Calu3 (cell line): ENCODE measurements at regions not wholly inside any gene's neighbourhood (a gene's known extent, or its start where the extent isn't known, plus 50 kb on each side); places are given as distances from the start of the nearest gene placed in this dataset.

ENCODE experiments used
- BruUV-seq: library from RNA; stranded (reverse); fragments of 400-500 nt; replicated peaks from 2 replicates; lab custom pipeline; 2021; lab: Mats Ljungman, UMichigan
- CTCF ChIA-PET: fragments of 300-600 bp; sonication (Branson Sonifier 250); formaldehyde crosslinking; loops from one replicate; lab custom pipeline; 2022; ENCODE audit warnings: antibody characterized with exemption; lab: Charles Lee
- DNase-seq: peaks from one replicate; pipeline ENCODE4 v3.0.0; 2022
- H3K27ac Mint-ChIP-seq: one replicate; pipeline ENCODE4 v1.8.0; 2022; ENCODE audit warnings: mixed read lengths; ENCODE audit not compliant: unreplicated experiment
- H3K27me3 Mint-ChIP-seq: one replicate; pipeline ENCODE4 v1.8.0; 2022; ENCODE audit warnings: mixed read lengths; ENCODE audit not compliant: unreplicated experiment
- H3K36me3 Mint-ChIP-seq: one replicate; pipeline ENCODE4 v1.8.0; 2022; ENCODE audit warnings: mild to moderate bottlenecking, moderate library complexity, mixed read lengths; ENCODE audit not compliant: insufficient read depth, unreplicated experiment
- H3K4me1 Mint-ChIP-seq: one replicate; pipeline ENCODE4 v1.8.0; 2022; ENCODE audit warnings: mild to moderate bottlenecking, low read depth, mixed read lengths; ENCODE audit not compliant: unreplicated experiment
- H3K4me3 Mint-ChIP-seq: one replicate; pipeline ENCODE4 v1.8.0; 2022; ENCODE audit warnings: mild to moderate bottlenecking, low read depth, moderate library complexity, mixed read lengths; ENCODE audit not compliant: unreplicated experiment
- H3K9me3 Mint-ChIP-seq: one replicate; pipeline ENCODE4 v1.8.0; 2022; ENCODE audit warnings: low read depth, mixed read lengths; ENCODE audit not compliant: unreplicated experiment
- CTCF ChIP-seq: fragments of 200-600 bp; IDR thresholded peaks from one replicate; pipeline ENCODE4 v1.8.0; 2022; ENCODE audit warnings: antibody characterized with exemption; ENCODE audit not compliant: unreplicated experiment
- intact Hi-C: fragments of 100-400 bp; cut with micrococcal nuclease; formaldehyde crosslinking; loops from one replicate; pipeline ENCODE4 v1.10.0; 2022; ENCODE audit not compliant: unreplicated experiment

GRCh38 chr11:112499881-112500204 lies 239.2 kb upstream of the PLET1 start:
- Mint-ChIP-seq H3K36me3 (no peaks in the 10 kb centered on the region), H3K27me3 (peaks cover 19% of the 10 kb centered on the region), H3K4me1 (no peaks in the 10 kb centered on the region), H3K9me3 (no peaks in the 10 kb centered on the region), H3K4me3 (no peak overlapping the region), H3K27ac (no peak overlapping the region)
- TF ChIP-seq CTCF, result no peak
- intact Hi-C loops, result no loop called here
- CTCF ChIA-PET, result no interaction called here
- BruUV-seq, result no TSS peak
- no peak for DNase-seq

GRCh38 chr11:112503410-112503809 lies 242.8 kb upstream of the PLET1 start:
- intact Hi-C loops, result no loop called here
- no peak for TF ChIP-seq CTCF
- Mint-ChIP-seq H3K27me3 (peaks cover 46% of the 10 kb centered on the region), H3K9me3 (no peaks in the 10 kb centered on the region), H3K4me1 (no peaks in the 10 kb centered on the region), H3K36me3 (no peaks in the 10 kb centered on the region), H3K27ac (no peak overlapping the region), H3K4me3 (no peak overlapping the region)
- no peak for DNase-seq
- CTCF ChIA-PET, result no interaction called here
- no TSS peak for BruUV-seq

- H3K27me3 Mint-ChIP-seq, result peaks cover 52% of the 10 kb centered on the region
Observed at GRCh38 chr11:112504056-112504455, 243.4 kb upstream of the PLET1 start.

GRCh38 chr11:112506852-112507251 lies 246.2 kb upstream of the PLET1 start:
- no peaks in the 10 kb centered on the region for H3K36me3 Mint-ChIP-seq
- no peak for TF ChIP-seq CTCF
- H3K9me3 Mint-ChIP-seq, result no peaks in the 10 kb centered on the region
- CTCF ChIA-PET, result no interaction called here
- H3K4me3 Mint-ChIP-seq, result no peak overlapping the region
- no peaks in the 10 kb centered on the region for H3K4me1 Mint-ChIP-seq
- no TSS peak for BruUV-seq
- no peak for DNase-seq
- intact Hi-C loops, result no loop called here
- no peak overlapping the region for H3K27ac Mint-ChIP-seq
- H3K27me3 Mint-ChIP-seq, result peaks cover 62% of the 10 kb centered on the region

More at GRCh38 chr11:112504056-112504455, 243.4 kb upstream of the PLET1 start:
- BruUV-seq, result no TSS peak
- Mint-ChIP-seq H3K4me1 (no peaks in the 10 kb centered on the region), H3K4me3 (no peak overlapping the region), H3K36me3 (no peaks in the 10 kb centered on the region), H3K27ac (no peak overlapping the region), H3K9me3 (no peaks in the 10 kb centered on the region)
- intact Hi-C loops, result no loop called here
- TF ChIP-seq CTCF, result no peak
- no peak for DNase-seq
- CTCF ChIA-PET, result no interaction called here
